IMR-90 (cell line): ENCODE measurements at regions not wholly inside any gene's neighbourhood (a gene's known extent, or its start where the extent isn't known, plus 50 kb on each side); places are given as distances from the start of the nearest gene placed in this dataset.

ENCODE experiments used
- ATAC-seq: fragments of 200-7000 bp; cut with Tn5 transposase; 2 replicates; pipeline ENCODE4 v1.9.1; 2020; ENCODE audit warnings: low read depth, mild to moderate bottlenecking, moderate library complexity
- BruUV-seq: library from RNA; stranded (reverse); fragments of 400-500 nt; replicated peaks from 2 replicates; lab custom pipeline; 2021; lab: Mats Ljungman, UMichigan
- CTCF ChIA-PET: fragments of 300-600 bp; formaldehyde crosslinking; extraction: SDS; loops from one replicate; lab custom pipeline; 2021; ENCODE audit warnings: antibody characterized with exemption; lab: Yijun Ruan, JAX
- POLR2A ChIA-PET: fragments of 300-600 bp; sonication (Branson Sonifier 250); formaldehyde crosslinking; loops from one replicate; lab custom pipeline; 2022; ENCODE audit warnings: antibody characterized with exemption; ENCODE audit not compliant: unreplicated experiment; lab: Charles Lee
- DNase-seq: peaks from one replicate; pipeline ENCODE4 v3.0.0; 2013
- H2AFZ ChIP-seq: replicated peaks from 2 replicates; pipeline ENCODE3; 2013; ENCODE audit warnings: low read length, mild to moderate bottlenecking; ENCODE audit not compliant: poor library complexity
- H2AK5ac ChIP-seq: 2 replicates; pipeline ENCODE4 v1.6.1; 2013; ENCODE audit warnings: low read depth, low read length, inconsistent platforms
- H2AK9ac ChIP-seq: replicated peaks from 2 replicates; pipeline ENCODE3; 2013; ENCODE audit warnings: mild to moderate bottlenecking, low read depth, low read length, moderate library complexity; ENCODE audit not compliant: poor library complexity
- H2BK120ac ChIP-seq: 2 replicates; pipeline ENCODE4 v1.6.1; 2013; ENCODE audit warnings: low read depth, low read length, inconsistent platforms
- H2BK15ac ChIP-seq: 3 replicates; pipeline ENCODE4 v1.6.1; 2013; ENCODE audit warnings: low read depth, low read length, inconsistent platforms
- H2BK20ac ChIP-seq: 2 replicates; pipeline ENCODE4 v1.6.1; 2013; ENCODE audit warnings: low read depth, mild to moderate bottlenecking, inconsistent platforms, low read length, moderate library complexity
- H2BK5ac ChIP-seq: 2 replicates; pipeline ENCODE4 v1.6.1; 2013; ENCODE audit warnings: mild to moderate bottlenecking, low read depth, low read length, inconsistent platforms; ENCODE audit not compliant: poor library complexity, severe bottlenecking
- H3K14ac ChIP-seq: replicated peaks from 2 replicates; pipeline ENCODE4 v1.6.1; 2013; ENCODE audit warnings: low read depth, low read length, inconsistent platforms
- H3K18ac ChIP-seq: 2 replicates; pipeline ENCODE4 v1.6.1; 2013; ENCODE audit warnings: low read depth, low read length, control low read depth
- H3K23ac ChIP-seq: 2 replicates; pipeline ENCODE4 v1.6.1; 2013; ENCODE audit warnings: low read depth, low read length, inconsistent platforms
- H3K27ac ChIP-seq: 2 replicates; pipeline ENCODE4 v1.5.1; 2013; ENCODE audit warnings: mild to moderate bottlenecking, control low read depth, low read length; ENCODE audit not compliant: insufficient read depth
- H3K27me3 ChIP-seq: 2 replicates; pipeline ENCODE4 v1.6.1; 2013; ENCODE audit warnings: low read length; ENCODE audit not compliant: control insufficient read depth, insufficient read depth
- H3K36me3 ChIP-seq: 2 replicates; pipeline ENCODE4 v1.6.1; 2013; ENCODE audit warnings: low read length, mixed read lengths; ENCODE audit not compliant: control insufficient read depth, insufficient read depth
- H3K4ac ChIP-seq: 2 replicates; pipeline ENCODE4 v1.6.1; 2013; ENCODE audit warnings: low read depth, low read length, inconsistent platforms
- H3K4me1 ChIP-seq: 2 replicates; pipeline ENCODE4 v1.6.1; 2013; ENCODE audit warnings: low read length, mixed read lengths; ENCODE audit not compliant: control insufficient read depth, insufficient read depth
- H3K4me2 ChIP-seq: 2 replicates; pipeline ENCODE4 v1.6.1; 2013; ENCODE audit warnings: low read depth, mild to moderate bottlenecking, control low read depth, low read length, moderate library complexity
- H3K4me3 ChIP-seq: 2 replicates; pipeline ENCODE4 v1.5.1; 2013; ENCODE audit warnings: low read depth, mild to moderate bottlenecking, control low read depth, low read length, moderate library complexity; ENCODE audit not compliant: insufficient read depth
- H3K56ac ChIP-seq: 2 replicates; pipeline ENCODE4 v1.6.1; 2013; ENCODE audit warnings: low read length, inconsistent platforms; ENCODE audit not compliant: insufficient read depth; ENCODE audit errors: extremely low read depth
- H3K79me1 ChIP-seq, 2 experiments: 2 replicates each; pipeline ENCODE4 v1.6.1; 2013; ENCODE audit warnings: low read length in 2 of 2, inconsistent platforms in 1 of 2, low read depth in 1 of 2
- H3K9ac ChIP-seq: 2 replicates; pipeline ENCODE4 v1.6.1; 2013; ENCODE audit warnings: low read depth, low read length, control low read depth
- H3K9me1 ChIP-seq: 2 replicates; pipeline ENCODE4 v1.6.1; 2013; ENCODE audit warnings: low read length, inconsistent platforms; ENCODE audit not compliant: insufficient read depth
- H3K9me3 ChIP-seq: 2 replicates; pipeline ENCODE4 v1.6.1; 2013; ENCODE audit warnings: low read length; ENCODE audit not compliant: control insufficient read depth, insufficient read depth
- H4K20me1 ChIP-seq: 2 replicates; pipeline ENCODE4 v1.6.1; 2013; ENCODE audit warnings: low read length, inconsistent platforms; ENCODE audit not compliant: insufficient read depth
- H4K5ac ChIP-seq: 2 replicates; pipeline ENCODE4 v1.6.1; 2013; ENCODE audit warnings: mild to moderate bottlenecking, low read depth, low read length, control low read depth
- H4K8ac ChIP-seq, 2 experiments: 2 replicates each; pipeline ENCODE4 v1.6.1; 2013; ENCODE audit warnings: low read depth in 2 of 2, low read length in 2 of 2, control low read depth in 1 of 2, inconsistent platforms in 1 of 2
- H4K91ac ChIP-seq: 2 replicates; pipeline ENCODE4 v1.6.1; 2013; ENCODE audit warnings: low read depth, low read length, inconsistent platforms; ENCODE audit not compliant: insufficient read depth
- USF2 ChIP-seq: fragments of 150-350 bp; IDR thresholded peaks from 2 replicates; pipeline ENCODE4 v1.6.1; 2017; ENCODE audit warnings: mild to moderate bottlenecking, antibody characterized with exemption, low read length, low read depth
- WGBS, 2 experiments: methylation state at CpG; one replicate each; pipeline versions ENCODE4 v1.1.5 to v1.1.7; 2013; ENCODE audit warnings: missing lambda C conversion rate in 2 of 2; ENCODE audit not compliant: insufficient read length in 1 of 2; ENCODE audit errors: extremely low coverage in 2 of 2; 5-methylcytosine and 5-hydroxymethylcytosine counted together
- dilution Hi-C: fragments of 300-500 bp; cut with HindIII; formaldehyde crosslinking; loops from one replicate; pipeline ENCODE4 v1.14.3; 2018; ENCODE audit warnings: low sequenced_read_pairs; ENCODE audit not compliant: unreplicated experiment
- in situ Hi-C: fragments of 300-500 bp; cut with MboI; formaldehyde crosslinking; loops from 3 replicates; pipeline ENCODE4 v1.14.3; 2019; ENCODE audit warnings: low sequenced_read_pairs, inconsistent platforms, mixed read lengths
- intact Hi-C: fragments of 100-400 bp; cut with micrococcal nuclease; formaldehyde crosslinking; loops from 2 replicates; pipeline ENCODE4 v1.10.0; 2022

- Histone ChIP-seq H4K20me1 (no peaks in the 10 kb centered on the region), H3K18ac (no peak overlapping the region), H2AFZ (no peak overlapping the region), H3K79me1 (no peaks in the 10 kb centered on the region), H3K27ac (no peak overlapping the region), H3K4ac (no peak overlapping the region), H4K91ac (no peak overlapping the region), H2BK120ac (no peak overlapping the region), H3K9me1 (no peaks in the 10 kb centered on the region), H3K23ac (no peak overlapping the region), H3K4me1 (no peaks in the 10 kb centered on the region), H3K14ac (no peak overlapping the region), H3K4me2 (no peak overlapping the region), H3K27me3 (no peaks in the 10 kb centered on the region), H2AK5ac (no peak overlapping the region), H2BK20ac (no peak overlapping the region), H2BK5ac (no peak overlapping the region), H2AK9ac (no peak overlapping the region), H3K56ac (no peak overlapping the region), H3K36me3 (no peaks in the 10 kb centered on the region), H3K9me3 (peaks cover 10% of the 10 kb centered on the region; the same call in 1 of the 2 replicates), H4K8ac (no peak overlapping the region), H2BK15ac (no peak overlapping the region), H4K5ac (no peak overlapping the region), H3K9ac (no peak overlapping the region), H3K4me3 (no peak overlapping the region)
- in situ Hi-C loops (no loop called here), dilution Hi-C loops (no loop called here), intact Hi-C loops (no loop called here)
- no TSS peak for BruUV-seq
- CTCF ChIA-PET: no interaction called here
- DNase-seq (no peak), ATAC-seq (no peak)
- WGBS, 2 experiments: no CpG with 5 or more reads among the region's 4 CpGs
- POLR2A ChIA-PET: no interaction called here
- TF ChIP-seq USF2: no peak
These were observed 659.5 kb downstream of the TMEM121 start for GRCh38 chr14:106185837-106186233.
